ENCODE measurements at regions not wholly inside any gene's neighbourhood (a gene's known extent, or its start where the extent isn't known, plus 50 kb on each side); places are given as distances from the start of the nearest gene placed in this dataset.

DNA sequence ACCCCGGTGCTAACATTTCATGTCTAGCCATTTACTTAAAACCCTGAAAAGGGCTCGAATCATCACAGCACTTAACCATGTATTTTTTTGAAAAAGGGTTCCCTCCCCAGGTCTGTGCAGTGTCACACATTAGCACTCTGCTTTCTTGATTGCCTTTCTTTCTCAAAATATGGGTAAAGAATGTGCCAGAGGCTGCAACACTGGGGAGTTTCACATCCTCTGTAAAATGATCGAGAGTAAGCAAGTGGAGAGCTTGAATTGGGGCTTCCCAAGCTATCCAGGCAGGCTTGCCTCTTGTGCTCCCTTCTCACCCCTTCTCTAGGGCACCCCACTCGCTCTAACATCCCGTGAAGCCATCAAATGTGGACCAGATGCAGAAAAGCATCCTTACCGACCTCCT is 177.0 kb upstream of the CCDC68 start:
- no peak for TF ChIP-seq TAF1 (IDR thresholded peaks at IDR 0.05; ENCODE audit: low read depth)
- TF ChIP-seq, protein P1, sequence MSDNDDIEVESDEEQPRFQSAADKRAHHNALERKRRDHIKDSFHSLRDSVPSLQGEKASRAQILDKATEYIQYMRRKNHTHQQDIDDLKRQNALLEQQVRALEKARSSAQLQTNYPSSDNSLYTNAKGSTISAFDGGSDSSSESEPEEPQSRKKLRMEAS (IDR thresholded peaks at IDR 0.05): no peak
- TF ChIP-seq NFIC (IDR thresholded peaks at IDR 0.05): no peak
- no peak for TF ChIP-seq YY1 (IDR thresholded peaks at IDR 0.05; ENCODE audit: low read depth)
- no peak for TF ChIP-seq EP300 (IDR thresholded peaks at IDR 0.05; ENCODE audit: borderline replicate concordance)
- TF ChIP-seq TCF12 (IDR thresholded peaks at IDR 0.05; ENCODE audit: low read depth): no peak
- TF ChIP-seq RAD21 (IDR thresholded peaks at IDR 0.05; ENCODE audit: low read depth): no peak
